ENCODE measurements at regions not wholly inside any gene's neighbourhood (a gene's known extent, or its start where the extent isn't known, plus 50 kb on each side); places are given as distances from the start of the nearest gene placed in this dataset.

- in situ Hi-C loops (cut with HindIII; ENCODE audit: low pct_ligation_motif_present, low pct_unique_long_range_greater_than_20kb, low sequenced_read_pairs) = no loop called here
- DNase-seq = no peak
Measured at GRCh38 chr1:56156971-56157876, 422.1 kb downstream of the PLPP3 start.

GRCh38 chr1:56153276-56153675 lies 426.1 kb downstream of the PLPP3 start:
- in situ Hi-C loops (cut with HindIII; ENCODE audit: low pct_ligation_motif_present, low pct_unique_long_range_greater_than_20kb, low sequenced_read_pairs) = no loop called here
- DNase-seq = no peak

GRCh38 chr1:56152635-56153034 lies 426.7 kb downstream of the PLPP3 start:
- no peak for DNase-seq
- in situ Hi-C loops (cut with HindIII; ENCODE audit: low pct_ligation_motif_present, low pct_unique_long_range_greater_than_20kb, low sequenced_read_pairs) = no loop called here

- in situ Hi-C loops (cut with HindIII; ENCODE audit: low pct_ligation_motif_present, low pct_unique_long_range_greater_than_20kb, low sequenced_read_pairs) = no loop called here
- no peak for DNase-seq
Measured at GRCh38 chr1:56151402-56151801, 428.0 kb downstream of the PLPP3 start.

- in situ Hi-C loops (cut with HindIII; ENCODE audit: low pct_ligation_motif_present, low pct_unique_long_range_greater_than_20kb, low sequenced_read_pairs) = no loop called here
- DNase-seq = no peak
Measured at GRCh38 chr1:56150441-56151215, 428.7 kb downstream of the PLPP3 start.

- DNase-seq = no peak
- in situ Hi-C loops (cut with HindIII; ENCODE audit: low pct_ligation_motif_present, low pct_unique_long_range_greater_than_20kb, low sequenced_read_pairs) = no loop called here
Measured at GRCh38 chr1:56149761-56150160, 429.6 kb downstream of the PLPP3 start.

GRCh38 chr1:56148326-56149193 lies 430.8 kb downstream of the PLPP3 start:
- in situ Hi-C loops (cut with HindIII; ENCODE audit: low pct_ligation_motif_present, low pct_unique_long_range_greater_than_20kb, low sequenced_read_pairs) = no loop called here

GRCh38 chr1:56147459-56147858 lies 431.9 kb downstream of the PLPP3 start:
- in situ Hi-C loops (cut with HindIII; ENCODE audit: low pct_ligation_motif_present, low pct_unique_long_range_greater_than_20kb, low sequenced_read_pairs) = no loop called here
- DNase-seq = no peak

More at GRCh38 chr1:56148326-56149193, 430.8 kb downstream of the PLPP3 start:
- DNase-seq = no peak

GRCh38 chr1:56147034-56147433 lies 432.3 kb downstream of the PLPP3 start:
- in situ Hi-C loops (cut with HindIII; ENCODE audit: low pct_ligation_motif_present, low pct_unique_long_range_greater_than_20kb, low sequenced_read_pairs) = no loop called here
- DNase-seq = no peak

- in situ Hi-C loops (cut with HindIII; ENCODE audit: low pct_ligation_motif_present, low pct_unique_long_range_greater_than_20kb, low sequenced_read_pairs) = no loop called here
- DNase-seq = no peak
Measured at GRCh38 chr1:56146449-56146848, 432.9 kb downstream of the PLPP3 start.

GRCh38 chr1:56145581-56145980 lies 433.8 kb downstream of the PLPP3 start:
- no peak for DNase-seq
- in situ Hi-C loops (cut with HindIII; ENCODE audit: low pct_ligation_motif_present, low pct_unique_long_range_greater_than_20kb, low sequenced_read_pairs) = no loop called here

- no peak for DNase-seq
- in situ Hi-C loops (cut with HindIII; ENCODE audit: low pct_ligation_motif_present, low pct_unique_long_range_greater_than_20kb, low sequenced_read_pairs) = no loop called here
Measured at GRCh38 chr1:56142301-56142700, 437.1 kb downstream of the PLPP3 start.

- in situ Hi-C loops (cut with HindIII; ENCODE audit: low pct_ligation_motif_present, low pct_unique_long_range_greater_than_20kb, low sequenced_read_pairs) = no loop called here
- no peak for DNase-seq
Measured at GRCh38 chr1:56139836-56140235, 439.5 kb downstream of the PLPP3 start.

- DNase-seq = no peak
- in situ Hi-C loops (cut with HindIII; ENCODE audit: low pct_ligation_motif_present, low pct_unique_long_range_greater_than_20kb, low sequenced_read_pairs) = no loop called here
Measured at GRCh38 chr1:56137521-56138505, 441.6 kb downstream of the PLPP3 start.

- no peak for DNase-seq
- in situ Hi-C loops (cut with HindIII; ENCODE audit: low pct_ligation_motif_present, low pct_unique_long_range_greater_than_20kb, low sequenced_read_pairs) = no loop called here
Measured at GRCh38 chr1:56137090-56137489, 442.3 kb downstream of the PLPP3 start.

- in situ Hi-C loops (cut with HindIII; ENCODE audit: low pct_ligation_motif_present, low pct_unique_long_range_greater_than_20kb, low sequenced_read_pairs) = no loop called here
- no peak for DNase-seq
Measured at GRCh38 chr1:56135864-56136147, 443.6 kb downstream of the PLPP3 start.

GRCh38 chr1:56135069-56135863 lies 444.1 kb downstream of the PLPP3 start:
- DNase-seq = no peak
- in situ Hi-C loops (cut with HindIII; ENCODE audit: low pct_ligation_motif_present, low pct_unique_long_range_greater_than_20kb, low sequenced_read_pairs) = no loop called here

Measured in ACHN (cell line).